WTC11 (cell line): ENCODE measurements at regions not wholly inside any gene's neighbourhood (a gene's known extent, or its start where the extent isn't known, plus 50 kb on each side); places are given as distances from the start of the nearest gene placed in this dataset.

Source experiments
- FOXP1 ChIP-seq: sonication (generic); formaldehyde crosslinking; IDR thresholded peaks from 2 replicates; pipeline ENCODE4 v1.8.0; 2022; ENCODE audit warnings: missing genetic modification reagents, mild to moderate bottlenecking, moderate library complexity, borderline replicate concordance
- GABPB1 ChIP-seq: sonication (generic); formaldehyde crosslinking; IDR thresholded peaks from 2 replicates; pipeline ENCODE4 v1.8.1; 2023; ENCODE audit warnings: mild to moderate bottlenecking, missing genetic modification reagents
- GRHL2 ChIP-seq: fragments of 250-450 bp; sonication (Bioruptor Pico); IDR thresholded peaks from 2 replicates; pipeline ENCODE4 v1.8.0; 2022; ENCODE audit warnings: mild to moderate bottlenecking, moderate library complexity; ENCODE audit not compliant: insufficient replicate concordance, severe bottlenecking
- HMGA2 ChIP-seq: fragments of 250-450 bp; sonication (Bioruptor Pico); IDR thresholded peaks from 2 replicates; pipeline ENCODE4 v1.4.0; 2021; ENCODE audit warnings: mild to moderate bottlenecking, moderate library complexity
- NFE2L1 ChIP-seq: sonication (generic); formaldehyde crosslinking; IDR thresholded peaks from 2 replicates; pipeline ENCODE4 v1.8.1; 2023; ENCODE audit warnings: missing genetic modification reagents
- OVOL2 ChIP-seq: fragments of 250-450 bp; sonication (Bioruptor Pico); IDR thresholded peaks from 2 replicates; pipeline ENCODE4 v1.9.0; 2021; ENCODE audit warnings: mild to moderate bottlenecking, borderline replicate concordance
- PRRX2 ChIP-seq: fragments of 250-450 bp; sonication (Bioruptor Pico); IDR thresholded peaks from 2 replicates; pipeline ENCODE4 v1.8.0; 2021; ENCODE audit warnings: mild to moderate bottlenecking
- SMAD4 ChIP-seq: sonication (generic); formaldehyde crosslinking; IDR thresholded peaks from 2 replicates; pipeline ENCODE4 v1.8.0; 2022; ENCODE audit warnings: mild to moderate bottlenecking, missing genetic modification reagents
- SP1 ChIP-seq: sonication (generic); formaldehyde crosslinking; conservative IDR thresholded peaks from 2 replicates; pipeline ENCODE4 v1.8.1; 2022; ENCODE audit warnings: missing genetic modification reagents
- TCF7 ChIP-seq: sonication (generic); formaldehyde crosslinking; IDR thresholded peaks from 2 replicates; pipeline ENCODE4 v1.8.0; 2022; ENCODE audit warnings: mild to moderate bottlenecking, low read depth, missing genetic modification reagents, moderate library complexity
- TEAD4 ChIP-seq: sonication (generic); formaldehyde crosslinking; IDR thresholded peaks from 2 replicates; pipeline ENCODE4 v1.8.0; 2022; ENCODE audit warnings: mild to moderate bottlenecking, missing genetic modification reagents
- ZNF121 ChIP-seq: sonication (generic); formaldehyde crosslinking; IDR thresholded peaks from 2 replicates; pipeline ENCODE4 v1.8.0; 2023; ENCODE audit warnings: missing genetic modification reagents
- ZNF219 ChIP-seq: sonication (generic); formaldehyde crosslinking; IDR thresholded peaks from 2 replicates; pipeline ENCODE4 v1.8.0; 2023; ENCODE audit warnings: missing genetic modification reagents, mild to moderate bottlenecking, borderline replicate concordance
- ZNF232 ChIP-seq: sonication (generic); formaldehyde crosslinking; IDR thresholded peaks from 2 replicates; pipeline ENCODE4 v1.8.0; 2022; ENCODE audit warnings: mild to moderate bottlenecking, missing genetic modification reagents
- TF ChIP-seq, protein P1 (sequence below): sonication (generic); formaldehyde crosslinking; IDR thresholded peaks from 2 replicates; pipeline ENCODE4 v1.8.0; 2022; ENCODE audit warnings: mild to moderate bottlenecking, missing genetic modification reagents
- TF ChIP-seq, protein P2 (sequence below): sonication (generic); formaldehyde crosslinking; IDR thresholded peaks from 2 replicates; pipeline ENCODE4 v1.8.1; 2023; ENCODE audit warnings: mild to moderate bottlenecking, missing genetic modification reagents, moderate library complexity
- TF ChIP-seq, protein P3 (sequence below): sonication (generic); formaldehyde crosslinking; IDR thresholded peaks from 2 replicates; pipeline ENCODE4 v1.8.1; 2023; ENCODE audit warnings: mild to moderate bottlenecking, missing genetic modification reagents, borderline replicate concordance
- TF ChIP-seq, protein P4 (sequence below): fragments of 250-450 bp; sonication (Bioruptor Pico); IDR thresholded peaks from 2 replicates; pipeline ENCODE4 v1.9.0; 2021; ENCODE audit warnings: mild to moderate bottlenecking
- TF ChIP-seq, protein P5 (sequence below): sonication (generic); formaldehyde crosslinking; IDR thresholded peaks from 2 replicates; pipeline ENCODE4 v1.8.1; 2023; ENCODE audit warnings: mild to moderate bottlenecking, missing genetic modification reagents
- TF ChIP-seq, protein P6 (sequence below): sonication (generic); formaldehyde crosslinking; IDR thresholded peaks from 2 replicates; pipeline ENCODE4 v1.8.0; 2023; ENCODE audit warnings: missing genetic modification reagents
- TF ChIP-seq, protein P7 (sequence below): sonication (generic); formaldehyde crosslinking; IDR thresholded peaks from 2 replicates; pipeline ENCODE4 v1.8.1; 2023; ENCODE audit warnings: mild to moderate bottlenecking, moderate library complexity, missing genetic modification reagents
- TF ChIP-seq, protein P8 (sequence below): sonication (generic); formaldehyde crosslinking; IDR thresholded peaks from 2 replicates; pipeline ENCODE4 v1.8.1; 2022; ENCODE audit warnings: low read depth, missing genetic modification reagents, borderline replicate concordance
- TF ChIP-seq, protein P9 (sequence below): sonication (generic); formaldehyde crosslinking; IDR thresholded peaks from 2 replicates; pipeline ENCODE4 v1.8.0; 2023; ENCODE audit warnings: mild to moderate bottlenecking, missing genetic modification reagents
- TF ChIP-seq, protein P10 (sequence below): sonication (generic); formaldehyde crosslinking; IDR thresholded peaks from 2 replicates; pipeline ENCODE4 v1.8.0; 2022; ENCODE audit warnings: mild to moderate bottlenecking, missing genetic modification reagents

DNA sequence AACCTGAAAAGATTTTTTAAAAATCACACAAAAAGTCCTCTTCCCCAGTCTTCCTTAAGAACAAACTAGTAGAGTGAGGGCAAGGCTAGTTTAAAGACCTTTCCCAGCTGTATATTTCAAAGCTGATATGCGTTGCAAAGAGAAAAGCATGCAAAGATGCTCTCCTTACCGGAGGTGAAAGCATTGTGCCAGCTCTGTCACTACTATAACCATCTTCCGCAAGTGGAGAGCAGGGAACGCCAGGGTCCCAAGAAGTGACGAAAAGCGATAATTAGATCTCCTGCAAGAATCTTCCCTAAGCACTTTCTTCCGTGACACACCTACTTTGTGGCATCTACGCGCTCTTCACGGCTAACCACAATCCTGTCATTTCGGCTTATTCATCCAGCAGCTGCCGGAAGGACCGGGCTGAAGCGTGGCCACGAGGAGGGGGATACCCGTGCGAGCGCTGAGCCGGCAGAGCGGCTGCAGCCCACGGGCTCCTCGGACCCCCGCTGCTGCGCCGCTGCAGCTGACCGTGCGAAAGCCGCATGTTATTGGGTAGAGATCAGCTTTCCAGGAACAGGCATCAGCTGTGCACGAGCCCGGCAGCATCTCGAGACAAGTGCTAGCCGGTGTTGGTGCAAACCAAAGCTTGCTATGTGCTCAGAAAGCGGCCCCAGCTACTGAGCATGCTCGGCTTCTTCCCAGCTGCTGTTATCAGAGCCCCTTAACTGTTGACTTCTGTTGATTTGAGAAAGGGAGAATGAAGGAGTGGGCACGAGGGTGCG is 57.2 kb upstream of the ARHGAP18 start (continued):
- TF ChIP-seq GRHL2 (CRISPR knock-in tag) (no peak), FOXP1 (CRISPR knock-in tag) (no peak; the same call in 1 of the 2 replicates), ZNF232 (0 out of 2 replicates have a peak, but pooled peaks have one; percentile 30), GABPB1 (CRISPR knock-in tag) (no peak), OVOL2 (no peak), SMAD4 (no peak), NFE2L1 (no peak), ZNF219 (no peak), TCF7 (CRISPR knock-in tag) (no peak), HMGA2 (CRISPR knock-in tag) (no peak), PRRX2 (CRISPR knock-in tag) (no peak), TEAD4 (no peak), ZNF121 (CRISPR knock-in tag) (no peak), SP1 (CRISPR knock-in tag) (no peak)
- TF ChIP-seq, protein P1, sequence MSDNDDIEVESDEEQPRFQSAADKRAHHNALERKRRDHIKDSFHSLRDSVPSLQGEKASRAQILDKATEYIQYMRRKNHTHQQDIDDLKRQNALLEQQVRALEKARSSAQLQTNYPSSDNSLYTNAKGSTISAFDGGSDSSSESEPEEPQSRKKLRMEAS (CRISPR knock-in tag), result peak; percentile 79
- TF ChIP-seq, protein P2, sequence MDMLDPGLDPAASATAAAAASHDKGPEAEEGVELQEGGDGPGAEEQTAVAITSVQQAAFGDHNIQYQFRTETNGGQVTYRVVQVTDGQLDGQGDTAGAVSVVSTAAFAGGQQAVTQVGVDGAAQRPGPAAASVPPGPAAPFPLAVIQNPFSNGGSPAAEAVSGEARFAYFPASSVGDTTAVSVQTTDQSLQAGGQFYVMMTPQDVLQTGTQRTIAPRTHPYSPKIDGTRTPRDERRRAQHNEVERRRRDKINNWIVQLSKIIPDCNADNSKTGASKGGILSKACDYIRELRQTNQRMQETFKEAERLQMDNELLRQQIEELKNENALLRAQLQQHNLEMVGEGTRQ (CRISPR knock-in tag), result no peak
- TF ChIP-seq, protein P3, sequence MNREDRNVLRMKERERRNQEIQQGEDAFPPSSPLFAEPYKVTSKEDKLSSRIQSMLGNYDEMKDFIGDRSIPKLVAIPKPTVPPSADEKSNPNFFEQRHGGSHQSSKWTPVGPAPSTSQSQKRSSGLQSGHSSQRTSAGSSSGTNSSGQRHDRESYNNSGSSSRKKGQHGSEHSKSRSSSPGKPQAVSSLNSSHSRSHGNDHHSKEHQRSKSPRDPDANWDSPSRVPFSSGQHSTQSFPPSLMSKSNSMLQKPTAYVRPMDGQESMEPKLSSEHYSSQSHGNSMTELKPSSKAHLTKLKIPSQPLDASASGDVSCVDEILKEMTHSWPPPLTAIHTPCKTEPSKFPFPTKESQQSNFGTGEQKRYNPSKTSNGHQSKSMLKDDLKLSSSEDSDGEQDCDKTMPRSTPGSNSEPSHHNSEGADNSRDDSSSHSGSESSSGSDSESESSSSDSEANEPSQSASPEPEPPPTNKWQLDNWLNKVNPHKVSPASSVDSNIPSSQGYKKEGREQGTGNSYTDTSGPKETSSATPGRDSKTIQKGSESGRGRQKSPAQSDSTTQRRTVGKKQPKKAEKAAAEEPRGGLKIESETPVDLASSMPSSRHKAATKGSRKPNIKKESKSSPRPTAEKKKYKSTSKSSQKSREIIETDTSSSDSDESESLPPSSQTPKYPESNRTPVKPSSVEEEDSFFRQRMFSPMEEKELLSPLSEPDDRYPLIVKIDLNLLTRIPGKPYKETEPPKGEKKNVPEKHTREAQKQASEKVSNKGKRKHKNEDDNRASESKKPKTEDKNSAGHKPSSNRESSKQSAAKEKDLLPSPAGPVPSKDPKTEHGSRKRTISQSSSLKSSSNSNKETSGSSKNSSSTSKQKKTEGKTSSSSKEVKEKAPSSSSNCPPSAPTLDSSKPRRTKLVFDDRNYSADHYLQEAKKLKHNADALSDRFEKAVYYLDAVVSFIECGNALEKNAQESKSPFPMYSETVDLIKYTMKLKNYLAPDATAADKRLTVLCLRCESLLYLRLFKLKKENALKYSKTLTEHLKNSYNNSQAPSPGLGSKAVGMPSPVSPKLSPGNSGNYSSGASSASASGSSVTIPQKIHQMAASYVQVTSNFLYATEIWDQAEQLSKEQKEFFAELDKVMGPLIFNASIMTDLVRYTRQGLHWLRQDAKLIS, result no peak
- TF ChIP-seq, protein P4, sequence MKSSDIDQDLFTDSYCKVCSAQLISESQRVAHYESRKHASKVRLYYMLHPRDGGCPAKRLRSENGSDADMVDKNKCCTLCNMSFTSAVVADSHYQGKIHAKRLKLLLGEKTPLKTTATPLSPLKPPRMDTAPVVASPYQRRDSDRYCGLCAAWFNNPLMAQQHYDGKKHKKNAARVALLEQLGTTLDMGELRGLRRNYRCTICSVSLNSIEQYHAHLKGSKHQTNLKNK, result no peak
- TF ChIP-seq, protein P5, sequence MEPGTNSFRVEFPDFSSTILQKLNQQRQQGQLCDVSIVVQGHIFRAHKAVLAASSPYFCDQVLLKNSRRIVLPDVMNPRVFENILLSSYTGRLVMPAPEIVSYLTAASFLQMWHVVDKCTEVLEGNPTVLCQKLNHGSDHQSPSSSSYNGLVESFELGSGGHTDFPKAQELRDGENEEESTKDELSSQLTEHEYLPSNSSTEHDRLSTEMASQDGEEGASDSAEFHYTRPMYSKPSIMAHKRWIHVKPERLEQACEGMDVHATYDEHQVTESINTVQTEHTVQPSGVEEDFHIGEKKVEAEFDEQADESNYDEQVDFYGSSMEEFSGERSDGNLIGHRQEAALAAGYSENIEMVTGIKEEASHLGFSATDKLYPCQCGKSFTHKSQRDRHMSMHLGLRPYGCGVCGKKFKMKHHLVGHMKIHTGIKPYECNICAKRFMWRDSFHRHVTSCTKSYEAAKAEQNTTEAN (CRISPR knock-in tag), result no peak; the same call in 1 of the 2 replicates
- TF ChIP-seq, protein P6, sequence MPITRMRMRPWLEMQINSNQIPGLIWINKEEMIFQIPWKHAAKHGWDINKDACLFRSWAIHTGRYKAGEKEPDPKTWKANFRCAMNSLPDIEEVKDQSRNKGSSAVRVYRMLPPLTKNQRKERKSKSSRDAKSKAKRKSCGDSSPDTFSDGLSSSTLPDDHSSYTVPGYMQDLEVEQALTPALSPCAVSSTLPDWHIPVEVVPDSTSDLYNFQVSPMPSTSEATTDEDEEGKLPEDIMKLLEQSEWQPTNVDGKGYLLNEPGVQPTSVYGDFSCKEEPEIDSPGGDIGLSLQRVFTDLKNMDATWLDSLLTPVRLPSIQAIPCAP, result no peak
- TF ChIP-seq, protein P7, sequence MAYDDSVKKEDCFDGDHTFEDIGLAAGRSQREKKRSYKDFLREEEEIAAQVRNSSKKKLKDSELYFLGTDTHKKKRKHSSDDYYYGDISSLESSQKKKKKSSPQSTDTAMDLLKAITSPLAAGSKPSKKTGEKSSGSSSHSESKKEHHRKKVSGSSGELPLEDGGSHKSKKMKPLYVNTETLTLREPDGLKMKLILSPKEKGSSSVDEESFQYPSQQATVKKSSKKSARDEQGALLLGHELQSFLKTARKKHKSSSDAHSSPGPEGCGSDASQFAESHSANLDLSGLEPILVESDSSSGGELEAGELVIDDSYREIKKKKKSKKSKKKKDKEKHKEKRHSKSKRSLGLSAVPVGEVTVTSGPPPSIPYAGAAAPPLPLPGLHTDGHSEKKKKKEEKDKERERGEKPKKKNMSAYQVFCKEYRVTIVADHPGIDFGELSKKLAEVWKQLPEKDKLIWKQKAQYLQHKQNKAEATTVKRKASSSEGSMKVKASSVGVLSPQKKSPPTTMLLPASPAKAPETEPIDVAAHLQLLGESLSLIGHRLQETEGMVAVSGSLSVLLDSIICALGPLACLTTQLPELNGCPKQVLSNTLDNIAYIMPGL, result peak; percentile 79; the same call in 1 of the 2 replicates
- TF ChIP-seq, protein P8, sequence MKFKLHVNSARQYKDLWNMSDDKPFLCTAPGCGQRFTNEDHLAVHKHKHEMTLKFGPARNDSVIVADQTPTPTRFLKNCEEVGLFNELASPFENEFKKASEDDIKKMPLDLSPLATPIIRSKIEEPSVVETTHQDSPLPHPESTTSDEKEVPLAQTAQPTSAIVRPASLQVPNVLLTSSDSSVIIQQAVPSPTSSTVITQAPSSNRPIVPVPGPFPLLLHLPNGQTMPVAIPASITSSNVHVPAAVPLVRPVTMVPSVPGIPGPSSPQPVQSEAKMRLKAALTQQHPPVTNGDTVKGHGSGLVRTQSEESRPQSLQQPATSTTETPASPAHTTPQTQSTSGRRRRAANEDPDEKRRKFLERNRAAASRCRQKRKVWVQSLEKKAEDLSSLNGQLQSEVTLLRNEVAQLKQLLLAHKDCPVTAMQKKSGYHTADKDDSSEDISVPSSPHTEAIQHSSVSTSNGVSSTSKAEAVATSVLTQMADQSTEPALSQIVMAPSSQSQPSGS (CRISPR knock-in tag), result no peak
- TF ChIP-seq, protein P9, sequence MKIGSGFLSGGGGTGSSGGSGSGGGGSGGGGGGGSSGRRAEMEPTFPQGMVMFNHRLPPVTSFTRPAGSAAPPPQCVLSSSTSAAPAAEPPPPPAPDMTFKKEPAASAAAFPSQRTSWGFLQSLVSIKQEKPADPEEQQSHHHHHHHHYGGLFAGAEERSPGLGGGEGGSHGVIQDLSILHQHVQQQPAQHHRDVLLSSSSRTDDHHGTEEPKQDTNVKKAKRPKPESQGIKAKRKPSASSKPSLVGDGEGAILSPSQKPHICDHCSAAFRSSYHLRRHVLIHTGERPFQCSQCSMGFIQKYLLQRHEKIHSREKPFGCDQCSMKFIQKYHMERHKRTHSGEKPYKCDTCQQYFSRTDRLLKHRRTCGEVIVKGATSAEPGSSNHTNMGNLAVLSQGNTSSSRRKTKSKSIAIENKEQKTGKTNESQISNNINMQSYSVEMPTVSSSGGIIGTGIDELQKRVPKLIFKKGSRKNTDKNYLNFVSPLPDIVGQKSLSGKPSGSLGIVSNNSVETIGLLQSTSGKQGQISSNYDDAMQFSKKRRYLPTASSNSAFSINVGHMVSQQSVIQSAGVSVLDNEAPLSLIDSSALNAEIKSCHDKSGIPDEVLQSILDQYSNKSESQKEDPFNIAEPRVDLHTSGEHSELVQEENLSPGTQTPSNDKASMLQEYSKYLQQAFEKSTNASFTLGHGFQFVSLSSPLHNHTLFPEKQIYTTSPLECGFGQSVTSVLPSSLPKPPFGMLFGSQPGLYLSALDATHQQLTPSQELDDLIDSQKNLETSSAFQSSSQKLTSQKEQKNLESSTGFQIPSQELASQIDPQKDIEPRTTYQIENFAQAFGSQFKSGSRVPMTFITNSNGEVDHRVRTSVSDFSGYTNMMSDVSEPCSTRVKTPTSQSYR (CRISPR knock-in tag), result no peak
- TF ChIP-seq, protein P10, sequence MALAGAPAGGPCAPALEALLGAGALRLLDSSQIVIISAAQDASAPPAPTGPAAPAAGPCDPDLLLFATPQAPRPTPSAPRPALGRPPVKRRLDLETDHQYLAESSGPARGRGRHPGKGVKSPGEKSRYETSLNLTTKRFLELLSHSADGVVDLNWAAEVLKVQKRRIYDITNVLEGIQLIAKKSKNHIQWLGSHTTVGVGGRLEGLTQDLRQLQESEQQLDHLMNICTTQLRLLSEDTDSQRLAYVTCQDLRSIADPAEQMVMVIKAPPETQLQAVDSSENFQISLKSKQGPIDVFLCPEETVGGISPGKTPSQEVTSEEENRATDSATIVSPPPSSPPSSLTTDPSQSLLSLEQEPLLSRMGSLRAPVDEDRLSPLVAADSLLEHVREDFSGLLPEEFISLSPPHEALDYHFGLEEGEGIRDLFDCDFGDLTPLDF (CRISPR knock-in tag), result no peak
